GM12801 (cell line): ENCODE measurements at regions not wholly inside any gene's neighbourhood (a gene's known extent, or its start where the extent isn't known, plus 50 kb on each side); places are given as distances from the start of the nearest gene placed in this dataset.

ENCODE experiments used
- CTCF ChIP-seq: IDR thresholded peaks from one replicate; pipeline ENCODE4 v1.5.1; 2011; ENCODE audit warnings: control low read depth; ENCODE audit not compliant: insufficient read length; ENCODE audit errors: extremely low read depth

DNA sequence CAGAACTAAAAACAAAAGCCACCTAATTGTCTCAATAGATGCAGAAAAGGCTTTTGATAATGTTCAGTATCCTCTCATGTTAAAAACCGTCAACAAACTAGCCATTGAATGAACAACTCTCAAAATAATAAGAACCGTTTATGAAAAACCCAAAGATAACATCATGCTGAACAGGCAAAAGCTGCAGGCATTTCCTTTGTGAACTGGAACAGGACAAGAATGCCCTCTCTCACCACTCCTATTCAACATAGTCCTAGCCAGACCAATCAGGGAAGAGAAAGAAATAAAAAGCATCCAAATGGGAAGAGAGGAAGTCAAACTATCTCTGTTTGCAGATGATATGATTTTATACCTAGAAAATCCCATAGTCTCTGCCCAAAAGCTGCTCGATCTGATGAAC is 179.6 kb upstream of the EDNRB start:
- TF ChIP-seq CTCF: no peak

- no peak for TF ChIP-seq CTCF
Observed at GRCh38 chr13:78096221-78096620, 177.6 kb upstream of the EDNRB start.

DNA sequence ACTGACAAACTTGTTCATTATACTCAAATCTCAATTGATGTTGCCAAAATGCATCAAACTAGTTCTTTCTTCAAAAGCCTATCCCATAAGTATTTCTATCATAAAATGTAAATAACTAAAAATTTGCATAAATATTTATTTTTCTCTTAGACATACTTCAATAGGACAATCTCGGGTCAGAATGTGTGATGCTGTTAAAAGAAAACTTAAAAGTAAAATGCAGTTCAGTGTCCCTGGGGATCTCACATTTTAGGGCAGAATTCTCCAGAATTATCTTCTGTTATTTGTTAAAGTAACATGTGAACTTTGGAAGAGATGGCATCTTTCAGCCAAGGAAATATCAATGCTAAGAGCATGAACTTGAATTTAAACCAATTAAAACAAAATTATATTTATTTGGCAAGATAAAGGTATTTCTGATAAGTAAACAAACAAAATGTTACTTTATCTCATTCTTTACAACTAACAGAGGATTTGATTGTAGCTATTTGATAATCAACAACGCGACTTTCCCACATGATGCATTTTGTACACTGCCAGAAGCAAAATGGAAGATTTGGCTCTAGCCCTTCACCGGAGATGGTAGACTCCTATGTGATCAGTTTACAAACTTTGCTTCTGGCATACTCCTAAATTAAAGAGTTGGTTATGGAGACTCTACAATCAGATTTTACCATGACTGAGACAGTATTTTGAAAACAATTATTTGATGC is 169.5 kb upstream of the EDNRB start:
- no peak for TF ChIP-seq CTCF

GRCh38 chr13:78085434-78086225 is 167.0 kb upstream of the EDNRB start:
- TF ChIP-seq CTCF: no peak

DNA sequence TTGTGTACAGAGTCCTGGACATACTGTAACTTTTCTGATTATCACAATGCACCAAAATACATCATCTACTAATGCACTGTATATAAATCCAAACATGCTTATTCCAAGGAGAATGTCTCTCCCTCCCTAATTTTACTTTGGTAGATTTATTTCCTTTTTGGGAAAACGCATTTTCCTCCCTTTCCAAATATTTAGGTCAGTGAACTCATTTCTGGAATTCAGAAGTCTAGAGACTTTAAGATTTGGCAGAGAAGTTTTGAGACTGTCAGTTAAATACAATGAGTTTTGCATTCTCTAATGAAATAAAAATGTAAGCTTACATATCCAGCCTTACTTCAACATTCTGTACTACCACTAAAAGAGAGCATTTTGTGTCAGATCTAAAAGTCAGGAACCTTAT is 165.8 kb upstream of the EDNRB start:
- TF ChIP-seq CTCF: no peak

GRCh38 chr13:78078168-78078567 is 159.5 kb upstream of the EDNRB start:
- TF ChIP-seq CTCF: no peak

DNA sequence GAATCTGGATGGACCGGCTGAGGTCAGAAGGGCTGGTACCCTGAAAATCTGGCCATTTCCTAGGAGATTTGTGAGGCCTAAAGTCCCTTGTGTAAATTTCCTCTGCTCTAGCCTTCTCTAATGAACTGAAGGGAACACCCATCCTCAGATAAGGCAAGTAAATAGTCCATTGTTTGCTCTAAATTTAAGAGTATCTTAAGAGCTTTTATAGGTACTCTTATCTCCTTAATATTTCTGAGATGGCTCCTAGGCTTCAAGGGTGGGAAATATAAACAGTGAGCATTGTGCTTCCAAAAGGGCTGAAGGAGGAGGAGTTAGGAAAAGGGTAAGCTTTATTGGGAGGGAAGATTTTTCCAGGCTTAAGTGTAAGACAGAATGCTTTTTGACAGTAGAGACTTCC is 148.7 kb upstream of the EDNRB start:
- no peak for TF ChIP-seq CTCF
